ENCODE measurements at regions not wholly inside any gene's neighbourhood (a gene's known extent, or its start where the extent isn't known, plus 50 kb on each side); places are given as distances from the start of the nearest gene placed in this dataset.

DNA sequence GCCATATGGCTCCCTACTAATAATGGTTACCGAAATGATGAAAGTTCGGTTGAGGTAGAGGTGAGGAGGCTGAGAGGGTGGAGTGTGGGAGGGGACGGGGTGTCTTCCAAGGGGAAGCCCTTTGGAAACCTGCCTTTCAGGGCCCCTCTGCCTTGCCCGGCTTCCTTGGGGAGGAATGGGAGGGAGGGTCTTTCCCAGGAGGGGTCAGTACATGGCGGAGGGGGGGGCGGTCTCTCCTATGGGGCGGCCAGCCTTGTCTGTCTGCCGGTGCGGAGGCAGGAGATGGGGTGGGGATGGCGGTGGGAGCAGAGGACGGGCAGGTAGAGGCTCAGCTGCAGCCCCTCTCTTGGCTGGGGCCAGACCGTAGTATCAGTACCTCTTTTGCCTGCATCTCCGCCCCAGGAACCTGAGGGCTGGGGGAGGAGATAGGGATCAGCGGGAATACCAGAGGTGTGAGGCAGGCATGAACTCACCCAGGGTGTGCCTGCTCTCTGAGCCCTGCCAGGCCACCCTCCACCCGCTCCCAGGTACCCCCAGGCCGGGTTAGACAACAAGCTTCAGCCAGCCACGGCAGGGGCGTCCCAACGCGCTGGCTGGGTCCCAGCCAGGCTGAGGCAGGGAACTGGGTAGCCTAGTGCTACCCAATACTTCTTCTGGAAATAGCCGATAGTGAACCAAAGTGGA is 79.4 kb upstream of the POU3F1 start:
- no peak for DNase-seq

DNA sequence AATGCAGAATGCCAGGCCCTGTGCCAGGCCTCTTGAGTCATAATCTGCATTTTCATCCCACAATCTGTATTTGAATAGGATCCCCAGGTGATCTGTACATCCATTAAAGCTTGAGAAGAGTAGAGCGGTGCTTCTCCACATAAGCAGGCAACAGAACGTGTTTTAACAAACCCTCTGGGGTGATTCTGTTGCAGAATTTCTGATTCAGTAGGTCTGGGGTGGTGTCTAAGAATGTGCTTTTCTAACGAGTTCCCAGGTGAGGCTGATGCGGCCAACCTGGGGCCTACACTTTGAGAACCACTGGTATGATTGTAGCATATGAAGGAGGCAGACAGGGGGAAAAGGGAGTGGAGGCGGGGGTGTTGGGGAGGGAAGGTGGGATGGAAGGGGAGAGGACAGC is 78.4 kb upstream of the POU3F1 start:
- no peak for DNase-seq

DNA sequence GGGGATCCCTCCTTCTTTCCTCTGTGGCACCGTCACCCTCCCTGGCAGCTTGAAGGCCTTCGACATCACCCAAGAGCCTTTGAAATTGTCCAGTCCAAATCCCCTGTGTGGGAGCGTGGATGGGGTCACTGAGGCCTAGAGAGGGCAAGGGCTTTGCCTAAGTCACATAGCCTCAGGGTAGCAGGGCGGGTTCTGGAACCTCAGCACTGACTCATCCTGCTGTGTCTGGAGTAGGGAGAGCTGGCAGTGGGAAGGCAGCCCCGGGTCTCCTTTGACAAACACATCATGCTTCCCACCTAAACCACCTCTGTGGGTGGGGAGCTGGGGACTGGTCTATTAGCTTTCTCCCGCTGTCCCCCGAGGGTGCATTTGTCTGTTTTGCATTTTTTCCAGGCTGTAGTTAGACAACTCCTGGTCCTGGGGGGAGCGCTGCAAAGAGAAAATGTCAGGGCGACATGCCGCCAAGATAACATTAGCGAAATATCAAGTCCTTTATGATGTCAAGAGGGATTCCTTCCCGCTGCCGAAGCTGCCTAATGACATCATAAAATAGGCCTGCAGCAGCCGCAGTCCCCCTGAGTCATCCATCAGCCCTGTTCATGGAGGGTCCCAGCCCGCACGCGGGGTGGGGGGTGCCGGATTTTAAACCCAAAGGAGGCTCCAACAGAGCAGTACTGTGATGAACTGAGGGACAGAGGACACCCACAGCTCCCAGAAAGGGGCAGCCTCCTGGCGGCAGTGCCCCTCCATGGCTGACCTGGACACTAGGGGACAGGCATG is 77.0 kb upstream of the POU3F1 start:
- DNase-seq: no peak

DNA sequence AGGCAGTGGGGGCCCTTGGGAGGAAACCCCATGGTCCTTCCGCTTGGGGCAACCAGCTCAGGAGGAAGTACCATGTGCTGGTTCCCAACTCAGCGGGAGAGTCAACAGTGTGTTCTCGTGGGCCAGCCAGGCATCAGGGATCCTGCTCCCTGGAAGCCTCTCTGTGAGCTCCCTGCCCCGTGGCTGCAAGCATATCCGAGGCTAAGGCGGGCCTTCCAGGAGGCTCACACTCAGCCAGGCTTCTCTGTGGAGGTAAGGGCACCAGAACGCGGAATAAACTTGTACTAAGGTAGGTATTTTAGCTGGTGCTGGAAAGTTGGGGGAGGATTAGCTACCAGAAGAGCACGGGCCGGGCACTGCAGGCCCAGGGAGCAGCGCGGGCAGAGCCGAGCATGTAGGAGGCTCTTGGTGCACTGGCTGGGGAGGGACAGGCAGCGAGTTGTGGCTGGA is 74.7 kb upstream of the POU3F1 start:
- no peak for DNase-seq

DNA sequence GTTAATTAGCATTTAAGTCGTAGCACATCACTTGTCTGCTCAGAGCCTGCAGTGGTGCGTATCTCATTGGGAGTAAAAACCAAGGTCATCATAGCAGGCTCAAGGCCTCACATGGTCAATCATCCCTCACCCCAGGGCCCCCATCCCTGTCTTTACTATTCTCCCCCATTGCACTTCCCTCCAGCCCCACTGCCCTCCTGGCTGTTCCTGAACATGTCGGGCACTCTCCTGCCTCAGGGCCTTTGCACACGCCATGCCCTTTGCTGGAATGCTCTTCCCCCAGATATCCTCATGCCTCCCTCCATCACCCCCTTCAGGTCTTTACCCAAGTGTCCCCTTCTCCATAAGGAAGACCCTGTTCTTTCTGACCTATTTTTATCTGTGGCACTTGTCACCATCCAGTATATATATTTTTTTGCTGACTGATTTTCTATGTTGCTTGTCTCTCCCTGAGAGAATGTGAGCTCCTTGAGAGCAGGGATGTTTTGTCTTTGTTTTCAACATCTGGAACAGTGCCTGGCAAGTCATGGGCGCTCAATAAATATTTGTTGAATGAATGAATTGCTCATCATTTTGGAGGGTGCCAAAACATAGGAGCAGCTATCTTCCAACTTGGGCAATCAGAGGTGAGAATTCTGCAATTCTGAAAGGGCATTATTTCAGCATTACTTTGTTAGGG is 74.1 kb upstream of the POU3F1 start:
- DNase-seq: no peak

GRCh38 chr1:38118976-38119375 is 72.4 kb upstream of the POU3F1 start:
- no peak for DNase-seq

- no peak for DNase-seq
Measured at GRCh38 chr1:38117444-38117887, 70.9 kb upstream of the POU3F1 start.

DNA sequence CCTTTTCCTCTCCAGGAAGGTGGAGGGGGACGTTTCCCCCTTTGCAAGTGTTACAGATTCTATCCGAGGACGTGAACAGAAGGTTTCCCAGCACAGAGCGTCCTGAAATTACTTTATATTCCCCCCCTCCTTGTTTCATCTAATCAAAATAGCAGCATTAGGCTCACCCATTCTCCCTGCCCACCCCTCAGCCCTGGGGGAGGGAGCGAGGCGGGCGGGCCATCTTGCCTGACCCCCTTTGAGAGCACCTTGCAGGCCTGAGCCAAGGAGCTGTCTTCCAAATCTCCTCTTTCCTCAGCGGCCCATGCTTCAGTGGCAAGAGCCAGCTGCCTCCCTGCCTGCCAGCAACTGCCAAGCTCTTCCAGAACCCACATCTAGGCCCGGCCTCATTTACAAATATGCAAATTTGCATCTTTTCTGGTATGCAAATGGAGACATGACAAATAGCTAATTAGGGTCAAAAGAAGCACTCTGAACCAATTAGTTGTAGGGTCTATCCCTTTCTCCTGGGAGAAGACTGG is 69.1 kb upstream of the POU3F1 start:
- DNase-seq: no peak

- DNase-seq: no peak
Measured at GRCh38 chr1:38115226-38115625, 68.6 kb upstream of the POU3F1 start.

- no peak for DNase-seq
Measured at GRCh38 chr1:38114241-38115026, 67.8 kb upstream of the POU3F1 start.

DNA sequence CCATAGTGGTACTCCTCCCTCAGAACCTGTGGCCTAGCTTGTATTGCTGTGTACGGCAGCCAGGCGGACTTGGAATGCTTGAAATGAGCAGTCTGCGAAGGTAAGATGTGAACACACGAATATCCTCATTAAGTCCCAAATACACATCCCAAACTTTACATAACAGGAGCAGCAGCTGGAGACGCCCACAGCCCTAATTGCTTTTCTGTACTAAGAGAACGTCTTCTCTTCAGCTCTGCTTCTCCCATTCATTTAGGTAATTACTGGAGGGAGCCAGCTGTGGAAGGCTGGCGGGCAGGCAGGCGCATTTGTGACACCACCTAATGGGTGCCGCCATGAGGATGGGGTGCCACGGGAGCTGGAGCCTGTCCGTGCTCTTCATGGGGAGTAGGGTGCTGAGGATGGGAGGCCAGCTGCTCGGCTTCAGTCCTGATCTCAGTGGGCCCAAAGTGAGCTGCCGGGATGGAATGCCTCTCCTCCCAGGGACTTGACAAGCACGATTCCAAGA is 66.6 kb upstream of the POU3F1 start:
- no peak for DNase-seq

- no peak for DNase-seq
Measured at GRCh38 chr1:38111589-38111988, 65.0 kb upstream of the POU3F1 start.

DNA sequence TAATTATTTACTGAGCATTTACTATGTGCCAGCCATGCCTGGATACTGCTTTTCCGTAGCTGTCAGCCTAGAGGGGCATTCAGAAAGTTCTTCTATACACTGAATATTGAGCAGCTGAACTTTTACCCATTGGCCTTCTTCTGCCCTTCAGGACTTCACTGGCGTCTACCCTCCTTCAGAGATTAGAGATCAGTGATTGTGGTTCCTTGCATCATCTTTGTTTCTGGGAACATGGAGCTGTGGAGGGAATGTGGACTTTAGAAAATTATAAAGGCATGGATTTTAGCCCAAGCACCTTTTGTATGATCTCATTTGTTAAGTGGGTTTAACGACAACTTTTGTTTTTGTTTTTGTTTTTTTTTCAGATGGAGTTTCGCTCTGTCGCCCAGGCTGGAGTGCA is 58.7 kb upstream of the POU3F1 start:
- no peak for DNase-seq

DNA sequence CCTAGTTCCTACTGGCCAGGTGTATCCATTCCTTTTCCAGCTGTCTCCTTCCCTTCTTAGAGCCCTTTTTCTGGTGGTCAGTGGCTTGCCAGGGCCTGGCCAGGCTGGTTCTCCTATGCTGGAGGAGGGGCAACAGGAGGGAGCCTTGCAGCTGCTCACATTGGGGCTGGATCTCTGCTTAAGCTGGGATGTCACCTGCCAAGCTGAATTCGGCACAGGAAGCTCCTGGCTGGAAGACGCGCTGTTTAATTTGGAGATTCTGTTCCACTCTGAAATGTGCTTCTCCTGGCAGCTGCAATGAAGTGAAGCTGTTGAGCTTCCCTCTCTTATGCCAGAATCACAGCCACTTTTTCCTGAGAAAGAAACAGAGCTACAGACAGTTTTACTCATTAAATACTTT is 56.0 kb upstream of the POU3F1 start:
- DNase-seq: no peak

- no peak for DNase-seq
Measured at GRCh38 chr1:38101037-38101785, 54.6 kb upstream of the POU3F1 start.

GRCh38 chr1:38098101-38098847 is 51.7 kb upstream of the POU3F1 start:
- no peak for DNase-seq

DNA sequence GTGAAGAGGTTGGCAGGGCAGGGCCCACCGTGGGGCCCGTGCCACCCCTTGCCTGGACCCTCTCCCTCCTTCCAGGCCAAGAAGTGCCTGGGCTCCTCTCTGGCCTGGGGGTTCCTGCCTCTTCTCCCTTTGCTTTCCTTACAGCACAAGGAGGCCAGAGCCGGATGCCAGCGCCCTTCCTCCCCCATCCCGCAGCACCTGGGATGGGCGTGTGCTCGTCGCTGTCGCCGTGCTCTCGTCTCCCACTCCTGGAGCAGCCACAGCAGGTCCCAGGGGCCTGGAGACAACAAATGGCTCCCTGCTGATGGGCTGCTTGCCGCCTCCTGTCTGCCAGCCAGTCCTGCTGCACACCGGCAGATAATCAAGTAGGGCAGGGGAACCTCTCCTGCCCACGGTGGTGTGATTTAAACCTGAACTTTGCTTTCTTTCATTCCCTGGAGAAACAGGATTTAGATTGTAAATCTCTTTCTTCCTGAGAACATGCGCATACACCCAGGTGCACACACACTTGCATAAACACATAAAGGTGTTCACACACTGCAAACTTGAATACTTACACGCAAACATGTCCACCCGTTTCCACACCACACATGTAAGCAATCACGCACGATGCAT is 50.8 kb upstream of the POU3F1 start:
- DNase-seq: no peak
